Neural progenitor cell (in vitro differentiated cells): ENCODE measurements at regions not wholly inside any gene's neighbourhood (a gene's known extent, or its start where the extent isn't known, plus 50 kb on each side); places are given as distances from the start of the nearest gene placed in this dataset.

Experiments
- EZH2 ChIP-seq: fragments of 200-600 bp; sonication (generic); IDR thresholded peaks from 2 replicates; pipeline ENCODE4 v1.6.1; 2017; ENCODE audit warnings: antibody characterized with exemption, mild to moderate bottlenecking, moderate library complexity
- TF ChIP-seq, protein P1 (sequence below): fragments of 200-600 bp; sonication (generic); IDR thresholded peaks from 2 replicates; pipeline ENCODE4 v1.5.1; 2017; ENCODE audit warnings: antibody characterized with exemption, mild to moderate bottlenecking

- TF ChIP-seq EZH2 = no peak
- TF ChIP-seq, protein P1, sequence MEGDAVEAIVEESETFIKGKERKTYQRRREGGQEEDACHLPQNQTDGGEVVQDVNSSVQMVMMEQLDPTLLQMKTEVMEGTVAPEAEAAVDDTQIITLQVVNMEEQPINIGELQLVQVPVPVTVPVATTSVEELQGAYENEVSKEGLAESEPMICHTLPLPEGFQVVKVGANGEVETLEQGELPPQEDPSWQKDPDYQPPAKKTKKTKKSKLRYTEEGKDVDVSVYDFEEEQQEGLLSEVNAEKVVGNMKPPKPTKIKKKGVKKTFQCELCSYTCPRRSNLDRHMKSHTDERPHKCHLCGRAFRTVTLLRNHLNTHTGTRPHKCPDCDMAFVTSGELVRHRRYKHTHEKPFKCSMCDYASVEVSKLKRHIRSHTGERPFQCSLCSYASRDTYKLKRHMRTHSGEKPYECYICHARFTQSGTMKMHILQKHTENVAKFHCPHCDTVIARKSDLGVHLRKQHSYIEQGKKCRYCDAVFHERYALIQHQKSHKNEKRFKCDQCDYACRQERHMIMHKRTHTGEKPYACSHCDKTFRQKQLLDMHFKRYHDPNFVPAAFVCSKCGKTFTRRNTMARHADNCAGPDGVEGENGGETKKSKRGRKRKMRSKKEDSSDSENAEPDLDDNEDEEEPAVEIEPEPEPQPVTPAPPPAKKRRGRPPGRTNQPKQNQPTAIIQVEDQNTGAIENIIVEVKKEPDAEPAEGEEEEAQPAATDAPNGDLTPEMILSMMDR = no peak
These were observed 785.3 kb upstream of the RIOK2 start for GRCh38 chr5:97968346-97968745.
